HepG2 (cell line): ENCODE measurements at regions not wholly inside any gene's neighbourhood (a gene's known extent, or its start where the extent isn't known, plus 50 kb on each side); places are given as distances from the start of the nearest gene placed in this dataset.

Experiments
- ATAC-seq: fragments of 200-7000 bp; cut with Tn5 transposase; 3 replicates; pipeline ENCODE4 v1.9.1; 2020; ENCODE audit warnings: mild to moderate bottlenecking, moderate library complexity
- BruUV-seq: library from RNA; stranded (reverse); fragments of 400-500 nt; replicated peaks from 2 replicates; lab custom pipeline; 2021; lab: Mats Ljungman, UMichigan
- CTCF ChIA-PET: fragments of 300-600 bp; formaldehyde crosslinking; extraction: SDS; loops from one replicate; lab custom pipeline; 2021; ENCODE audit warnings: low total read pairs, inconsistent platforms, low intra/inter-chr PET ratio; lab: Yijun Ruan, JAX
- POLR2A ChIA-PET: fragments of 350-600 bp; sonication (Branson Sonifier 250); formaldehyde crosslinking; loops from one replicate; lab custom pipeline; 2020; ENCODE audit warnings: antibody characterized with exemption, inconsistent platforms; lab: Yijun Ruan, JAX
- DNase-seq: peaks from one replicate; pipeline ENCODE4 v3.0.0-alpha.2; 2015; ENCODE audit warnings: low spot score
- FAIRE-seq: peaks from 3 replicates; lab custom pipeline; 2011; peaks lifted over from hg19 to GRCh38; lab: Jason Lieb, UNC
- H2AFZ ChIP-seq: one replicate; pipeline ENCODE4 v1.6.1; 2011; ENCODE audit warnings: low read length, inconsistent platforms
- H3K27ac ChIP-seq: fragments of 300-600 bp; 3 replicates; pipeline ENCODE4 v1.8.0; 2011; ENCODE audit warnings: mixed run types, mild to moderate bottlenecking, mixed read lengths, low read length, inconsistent platforms; ENCODE audit not compliant: insufficient read depth; ENCODE audit errors: extremely low read length
- H3K27me3 ChIP-seq, 2 experiments: fragments of 200-600 bp in 1 of 2; 2 replicates in 1 of 2; 3 replicates in 1 of 2; pipeline versions ENCODE4 v1.6.0 to v1.8.0; 2011; ENCODE audit warnings: low read length in 2 of 2, mild to moderate bottlenecking in 2 of 2, moderate library complexity in 2 of 2, inconsistent platforms in 1 of 2; ENCODE audit not compliant: insufficient read depth in 2 of 2, control insufficient read depth in 1 of 2
- H3K36me3 ChIP-seq, 2 experiments: fragments of 200-600 bp in 1 of 2; replicated peaks in 1 of 2; 2 replicates in 1 of 2; 3 replicates in 1 of 2; pipeline versions ENCODE4 v1.5.1 to v1.8.0; 2011; ENCODE audit warnings: low read length in 2 of 2, inconsistent platforms in 1 of 2; ENCODE audit not compliant: insufficient read depth in 2 of 2, control insufficient read depth in 1 of 2
- H3K4me1 ChIP-seq: 2 replicates; pipeline ENCODE4 v1.5.1; 2012; ENCODE audit warnings: low read length, inconsistent platforms; ENCODE audit not compliant: insufficient read depth
- H3K4me2 ChIP-seq: 2 replicates; pipeline ENCODE4 v1.6.0; 2011; ENCODE audit warnings: low read depth, low read length, inconsistent platforms
- H3K4me3 ChIP-seq, 3 experiments: fragments of 200-600 bp in 1 of 3; sonication (generic), shearing (Covaris generic) in 1 of 3; replicated peaks in 1 of 3; 2 replicates each; pipeline ENCODE4 v1.5.1; 2011 to 2016; ENCODE audit warnings: low read length in 3 of 3, inconsistent platforms in 2 of 3, low read depth in 2 of 3, mild to moderate bottlenecking in 2 of 3, control low read depth in 1 of 3, mixed read lengths in 1 of 3; ENCODE audit not compliant: insufficient read depth in 1 of 3
- H3K79me2 ChIP-seq: one replicate; pipeline ENCODE4 v1.6.1; 2011; ENCODE audit warnings: low read length, inconsistent platforms; ENCODE audit not compliant: insufficient read depth
- H3K9ac ChIP-seq: 2 replicates; pipeline ENCODE4 v1.6.0; 2011; ENCODE audit warnings: mild to moderate bottlenecking, low read depth, low read length, inconsistent platforms; ENCODE audit not compliant: insufficient read depth
- H3K9me3 ChIP-seq: 2 replicates; pipeline ENCODE4 v1.5.1; 2012; ENCODE audit warnings: mild to moderate bottlenecking, low read length
- H4K20me1 ChIP-seq: 2 replicates; pipeline ENCODE4 v1.6.0; 2011; ENCODE audit warnings: inconsistent platforms, mild to moderate bottlenecking, low read length, moderate library complexity; ENCODE audit not compliant: insufficient read depth
- AKAP8 ChIP-seq: sonication (generic); formaldehyde crosslinking; IDR thresholded peaks from 2 replicates; pipeline ENCODE4 v1.5.1; 2020; ENCODE audit warnings: mild to moderate bottlenecking, missing genetic modification reagents
- MAFF ChIP-seq: IDR thresholded peaks from 2 replicates; pipeline ENCODE4 v1.6.1; 2011; ENCODE audit warnings: low read depth, low read length, improper control_type of control experiment
- RFX5 ChIP-seq: IDR thresholded peaks from 2 replicates; pipeline ENCODE4 v1.6.1; 2011; ENCODE audit warnings: low read depth, low read length, improper control_type of control experiment
- SAP130 ChIP-seq: IDR thresholded peaks from 2 replicates; pipeline ENCODE4 v1.6.1; 2016; ENCODE audit warnings: low read depth
- SIX1 ChIP-seq: sonication (generic); formaldehyde crosslinking; IDR thresholded peaks from 2 replicates; pipeline ENCODE4 v1.4.0; 2020; ENCODE audit warnings: missing genetic modification reagents, borderline replicate concordance
- TAF1 ChIP-seq: sonication (generic); formaldehyde crosslinking; IDR thresholded peaks from 2 replicates; pipeline ENCODE4 v1.4.0; 2020; ENCODE audit warnings: missing genetic modification reagents
- YEATS4 ChIP-seq: sonication (generic); formaldehyde crosslinking; IDR thresholded peaks from 2 replicates; pipeline ENCODE4 v1.4.0; 2020; ENCODE audit warnings: missing genetic modification reagents, borderline replicate concordance
- ZMYM4 ChIP-seq: sonication (generic); formaldehyde crosslinking; IDR thresholded peaks from 2 replicates; pipeline ENCODE4 v1.8.1; 2023; ENCODE audit warnings: mild to moderate bottlenecking, missing genetic modification reagents
- ZNF367 ChIP-seq: sonication (generic); formaldehyde crosslinking; IDR thresholded peaks from 2 replicates; pipeline ENCODE4 v1.4.0; 2020; ENCODE audit warnings: missing genetic modification reagents, borderline replicate concordance
- ZNF484 ChIP-seq: sonication (generic); formaldehyde crosslinking; IDR thresholded peaks from 2 replicates; pipeline ENCODE4 v1.5.1; 2020; ENCODE audit warnings: mild to moderate bottlenecking, low read depth, missing genetic modification reagents, borderline replicate concordance
- ZNF619 ChIP-seq: sonication (generic); formaldehyde crosslinking; IDR thresholded peaks from 2 replicates; pipeline ENCODE4 v1.4.0; 2020; ENCODE audit warnings: mild to moderate bottlenecking, missing genetic modification reagents
- ZNF709 ChIP-seq: sonication (generic); formaldehyde crosslinking; IDR thresholded peaks from 2 replicates; pipeline ENCODE4 v1.5.0; 2020; ENCODE audit warnings: mild to moderate bottlenecking, missing genetic modification reagents
- ZNF768 ChIP-seq: sonication (generic); formaldehyde crosslinking; IDR thresholded peaks from 2 replicates; pipeline ENCODE4 v1.4.0; 2020; ENCODE audit warnings: missing genetic modification reagents
- ZNF776 ChIP-seq: sonication (generic); formaldehyde crosslinking; IDR thresholded peaks from 2 replicates; pipeline ENCODE4 v1.4.0; 2020; ENCODE audit warnings: mild to moderate bottlenecking, missing genetic modification reagents
- ZNF878 ChIP-seq: sonication (generic); formaldehyde crosslinking; IDR thresholded peaks from 2 replicates; pipeline ENCODE4 v1.8.1; 2023; ENCODE audit warnings: mild to moderate bottlenecking, missing genetic modification reagents, moderate library complexity
- WGBS: methylation state at CpG from one replicate; pipeline ENCODE4 v1.1.6; 2017; ENCODE audit warnings: low lambda C conversion rate; 5-methylcytosine and 5-hydroxymethylcytosine counted together
- in situ Hi-C: cut with HindIII; loops from 2 replicates; pipeline ENCODE4 v1.10.0; 2017; ENCODE audit warnings: low pct_unique_long_range_greater_than_20kb; ENCODE audit not compliant: extremely low pct_ligation_motif_present
- intact Hi-C: fragments of 100-400 bp; cut with micrococcal nuclease; formaldehyde crosslinking; loops from one replicate; pipeline ENCODE4 v1.10.0; 2022; ENCODE audit not compliant: unreplicated experiment
- TF ChIP-seq, protein P1 (sequence below): sonication (generic); formaldehyde crosslinking; IDR thresholded peaks from 2 replicates; pipeline ENCODE4 v1.4.0; 2020; ENCODE audit warnings: missing genetic modification reagents
- TF ChIP-seq, protein P2 (sequence below): sonication (generic); formaldehyde crosslinking; IDR thresholded peaks from 2 replicates; pipeline ENCODE4 v1.5.0; 2020; ENCODE audit warnings: missing genetic modification reagents, mild to moderate bottlenecking, borderline replicate concordance
- TF ChIP-seq, protein P3 (sequence below): sonication (generic); formaldehyde crosslinking; IDR thresholded peaks from 2 replicates; pipeline ENCODE4 v1.4.0; 2020; ENCODE audit warnings: mild to moderate bottlenecking, missing genetic modification reagents

DNA sequence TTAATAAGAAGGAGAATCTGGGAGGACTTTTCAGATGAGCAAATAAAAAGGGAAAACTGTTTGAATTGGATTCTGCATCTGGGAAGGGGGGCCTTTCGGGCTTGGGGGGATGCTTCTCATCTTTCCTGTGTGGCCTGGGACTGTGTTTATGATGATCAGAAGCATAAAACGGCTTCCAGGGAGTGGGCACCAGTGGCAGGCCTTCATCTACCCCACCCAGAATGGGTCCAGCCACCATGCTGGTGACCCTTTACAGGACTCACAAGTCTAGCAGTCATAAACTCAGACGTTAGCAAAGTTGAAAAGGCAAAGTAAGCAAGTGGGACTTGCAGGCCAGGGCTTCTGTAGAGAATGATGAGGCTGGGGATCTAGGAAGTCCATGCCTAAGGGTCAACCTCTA, 198.3 kb upstream of the ZMIZ1 start:
- no peak for DNase-seq
- H3K9me3 ChIP-seq = no peaks in the 10 kb centered on the region
- ATAC-seq = no peak
- H2AFZ ChIP-seq = no peak overlapping the region
- no peak overlapping the region for H3K4me2 ChIP-seq
- intact Hi-C loops (no loop called here), in situ Hi-C loops (no loop called here)
- H4K20me1 ChIP-seq = no peaks in the 10 kb centered on the region
- no peak overlapping the region for H3K4me3 ChIP-seq
- H3K27me3 ChIP-seq = peaks cover 8 to 43% of the 10 kb centered on the region in 2 experiments
- TF ChIP-seq SAP130 (CRISPR knock-in tag) (no peak), ZNF367 (CRISPR knock-in tag) (no peak), SIX1 (CRISPR knock-in tag) (no peak), ZMYM4 (CRISPR knock-in tag) (no peak), ZNF709 (no peak), AKAP8 (CRISPR knock-in tag) (no peak), MAFF (no peak), RFX5 (no peak), ZNF776 (CRISPR knock-in tag) (no peak), YEATS4 (CRISPR knock-in tag) (no peak), ZNF619 (CRISPR knock-in tag) (no peak), ZNF768 (CRISPR knock-in tag) (no peak), ZNF878 (CRISPR knock-in tag) (no peak), TAF1 (no peak), ZNF484 (CRISPR knock-in tag) (no peak)
- TF ChIP-seq, protein P1, sequence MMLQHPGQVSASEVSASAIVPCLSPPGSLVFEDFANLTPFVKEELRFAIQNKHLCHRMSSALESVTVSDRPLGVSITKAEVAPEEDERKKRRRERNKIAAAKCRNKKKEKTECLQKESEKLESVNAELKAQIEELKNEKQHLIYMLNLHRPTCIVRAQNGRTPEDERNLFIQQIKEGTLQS (CRISPR knock-in tag) = no peak
- TF ChIP-seq, protein P2, sequence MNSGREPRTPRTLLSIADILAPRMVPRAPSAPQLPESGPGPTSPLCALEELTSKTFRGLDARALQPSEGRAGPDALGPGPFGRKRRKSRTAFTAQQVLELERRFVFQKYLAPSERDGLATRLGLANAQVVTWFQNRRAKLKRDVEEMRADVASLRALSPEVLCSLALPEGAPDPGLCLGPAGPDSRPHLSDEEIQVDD (CRISPR knock-in tag) = no peak
- TF ChIP-seq, protein P3, sequence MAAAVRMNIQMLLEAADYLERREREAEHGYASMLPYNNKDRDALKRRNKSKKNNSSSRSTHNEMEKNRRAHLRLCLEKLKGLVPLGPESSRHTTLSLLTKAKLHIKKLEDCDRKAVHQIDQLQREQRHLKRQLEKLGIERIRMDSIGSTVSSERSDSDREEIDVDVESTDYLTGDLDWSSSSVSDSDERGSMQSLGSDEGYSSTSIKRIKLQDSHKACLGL (CRISPR knock-in tag) = no peak
- FAIRE-seq = no peak
- no peak overlapping the region for H3K9ac ChIP-seq
- no peaks in the 10 kb centered on the region for H3K36me3 ChIP-seq
- no peaks in the 10 kb centered on the region for H3K79me2 ChIP-seq
- H3K4me1 ChIP-seq = peaks cover 13% of the 10 kb centered on the region
- 0% methylated on average over 3 of the region's 3 CpGs for WGBS
- ChIA-PET POLR2A (no interaction called here), CTCF (no interaction called here)
- BruUV-seq = no TSS peak
- no peak overlapping the region for H3K27ac ChIP-seq
